ENCODE measurements at regions not wholly inside any gene's neighbourhood (a gene's known extent, or its start where the extent isn't known, plus 50 kb on each side); places are given as distances from the start of the nearest gene placed in this dataset.

DNA sequence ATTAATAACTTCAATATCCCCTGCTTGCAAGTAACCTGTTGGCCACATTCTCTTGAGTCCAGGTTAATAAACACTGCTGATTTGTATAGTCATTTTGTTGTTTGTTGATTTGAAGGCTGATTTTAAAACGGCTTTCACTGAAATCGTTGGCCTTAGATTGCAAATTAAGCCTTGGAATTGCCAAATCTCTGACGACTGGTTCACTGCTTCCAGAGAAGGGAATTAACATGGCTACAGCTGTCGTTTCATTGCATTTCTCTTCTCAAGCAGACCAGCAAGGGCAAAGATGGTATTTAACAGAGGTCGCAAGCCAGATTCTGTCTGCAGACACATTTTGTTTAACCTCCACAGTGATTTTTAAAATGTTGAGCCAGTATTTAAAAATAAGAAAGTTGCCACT, 470.9 kb downstream of the TFAP2A start:
- no peaks in the 10 kb centered on the region for H3K4me1 Mint-ChIP-seq
- no peak for DNase-seq
- Histone ChIP-seq H2BK20ac (ENCODE audit: low read depth, low read length, poor library complexity, severe bottlenecking) (no peak overlapping the region), H3K56ac (ENCODE audit: insufficient read length, low read depth, low read length) (no peak overlapping the region), H4K5ac (ENCODE audit: insufficient read length, low read depth, low read length) (no peak overlapping the region), H3K18ac (ENCODE audit: insufficient read length, low read depth, low read length) (no peak overlapping the region), H3K14ac (ENCODE audit: insufficient read depth, low read length) (no peak overlapping the region), H3K4me1 (ENCODE audit: insufficient read depth, low read length) (no peaks in the 10 kb centered on the region), H3K23ac (ENCODE audit: insufficient read length, low read depth, low read length) (no peak overlapping the region), H4K20me1 (ENCODE audit: control insufficient read depth, insufficient read depth, insufficient read length) (no peaks in the 10 kb centered on the region), H3T11ph (ENCODE audit: low read length) (no peak overlapping the region), H2BK15ac (ENCODE audit: low read depth, low read length) (no peak overlapping the region), H3K4me2 (ENCODE audit: insufficient read depth, insufficient read length, low read length) (no peak overlapping the region), H3K4ac (ENCODE audit: low read depth, low read length) (no peak overlapping the region), H3K27me3 (ENCODE audit: insufficient read depth, low read length) (no peaks in the 10 kb centered on the region), H2AFZ (ENCODE audit: low read length) (no peak overlapping the region), H3K9me3 (ENCODE audit: control insufficient read depth, low read depth, low read length) (no peaks in the 10 kb centered on the region), H2BK5ac (ENCODE audit: insufficient read length, low read length) (no peak overlapping the region), H4K91ac (ENCODE audit: insufficient read length, low read depth, low read length) (no peak overlapping the region), H2BK120ac (ENCODE audit: low read depth, low read length, poor library complexity, severe bottlenecking) (no peak overlapping the region), H2AK5ac (ENCODE audit: insufficient read length, low read length) (no peak overlapping the region), H3K23me2 (ENCODE audit: insufficient read length, low read depth, low read length, poor library complexity, severe bottlenecking) (no peaks in the 10 kb centered on the region), H2BK12ac (ENCODE audit: insufficient read length, low read depth, low read length) (no peak overlapping the region), H3K27ac (ENCODE audit: insufficient read length, low read depth, low read length) (no peak overlapping the region), H3K9ac (ENCODE audit: extremely low read depth, insufficient read length, low read length) (no peak overlapping the region), H3K79me2 (ENCODE audit: insufficient read depth, low read length) (no peaks in the 10 kb centered on the region), H3K79me1 (ENCODE audit: insufficient read depth, low read depth, low read length, poor library complexity, severe bottlenecking) (no peaks in the 10 kb centered on the region), H4K8ac (replicated peaks; ENCODE audit: insufficient read length, low read depth, low read length) (no peak overlapping the region)
- no peak overlapping the region for H3K4me3 Mint-ChIP-seq
- H3K36me3 Mint-ChIP-seq (ENCODE audit: insufficient read depth in 1 of 3, low read depth in 3 of 3), result peaks cover 0 to 5% (median 0%) of the 10 kb centered on the region in 3 experiments; a peak in 2 of 7 replicates
- H3K27ac Mint-ChIP-seq, result no peak overlapping the region
- TF ChIP-seq, protein P1, sequence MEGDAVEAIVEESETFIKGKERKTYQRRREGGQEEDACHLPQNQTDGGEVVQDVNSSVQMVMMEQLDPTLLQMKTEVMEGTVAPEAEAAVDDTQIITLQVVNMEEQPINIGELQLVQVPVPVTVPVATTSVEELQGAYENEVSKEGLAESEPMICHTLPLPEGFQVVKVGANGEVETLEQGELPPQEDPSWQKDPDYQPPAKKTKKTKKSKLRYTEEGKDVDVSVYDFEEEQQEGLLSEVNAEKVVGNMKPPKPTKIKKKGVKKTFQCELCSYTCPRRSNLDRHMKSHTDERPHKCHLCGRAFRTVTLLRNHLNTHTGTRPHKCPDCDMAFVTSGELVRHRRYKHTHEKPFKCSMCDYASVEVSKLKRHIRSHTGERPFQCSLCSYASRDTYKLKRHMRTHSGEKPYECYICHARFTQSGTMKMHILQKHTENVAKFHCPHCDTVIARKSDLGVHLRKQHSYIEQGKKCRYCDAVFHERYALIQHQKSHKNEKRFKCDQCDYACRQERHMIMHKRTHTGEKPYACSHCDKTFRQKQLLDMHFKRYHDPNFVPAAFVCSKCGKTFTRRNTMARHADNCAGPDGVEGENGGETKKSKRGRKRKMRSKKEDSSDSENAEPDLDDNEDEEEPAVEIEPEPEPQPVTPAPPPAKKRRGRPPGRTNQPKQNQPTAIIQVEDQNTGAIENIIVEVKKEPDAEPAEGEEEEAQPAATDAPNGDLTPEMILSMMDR (conservative IDR thresholded peaks at IDR 0.05), result no peak
- no peaks in the 10 kb centered on the region; a peak in 3 of 5 replicates for H3K9me3 Mint-ChIP-seq
- no CpG with 5 or more reads among the region's 5 CpGs for WGBS (ENCODE audit: extremely low coverage, insufficient read length, low lambda C conversion rate)
- peaks cover 2% of the 10 kb centered on the region for H3K27me3 Mint-ChIP-seq (ENCODE audit: low read depth)

Measured in H9 (cell line).